GM12874 (cell line): ENCODE measurements at regions not wholly inside any gene's neighbourhood (a gene's known extent, or its start where the extent isn't known, plus 50 kb on each side); places are given as distances from the start of the nearest gene placed in this dataset.

Experiments
- CTCF ChIP-seq: IDR thresholded peaks from 2 replicates; pipeline ENCODE4 v1.5.1; 2011; ENCODE audit warnings: low read depth, mild to moderate bottlenecking, control low read depth, low read length, moderate library complexity; ENCODE audit not compliant: insufficient read depth

DNA sequence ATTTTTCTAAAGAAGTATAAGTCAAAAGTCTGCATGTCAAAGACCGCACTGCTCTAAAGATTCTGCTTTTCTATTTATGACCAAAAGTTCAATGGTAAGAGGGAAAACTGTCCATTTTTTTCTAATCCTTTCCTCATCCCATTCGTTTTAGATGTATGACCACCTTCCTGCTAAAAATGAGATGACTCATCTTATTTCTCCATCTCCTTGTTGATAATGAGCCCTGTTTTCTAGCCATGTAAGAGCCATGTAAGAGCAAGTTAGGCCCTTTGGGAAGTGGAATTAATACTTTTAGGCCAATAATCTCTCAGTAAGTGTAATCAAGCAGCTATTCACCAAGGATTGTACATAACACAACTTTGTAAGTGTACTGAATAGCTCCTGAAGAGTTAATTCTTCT lies 475.6 kb upstream of the B3GALT2 start:
- no peak for TF ChIP-seq CTCF

- no peak for TF ChIP-seq CTCF
These were observed 475.0 kb upstream of the B3GALT2 start for GRCh38 chr1:193661385-193661784.

- TF ChIP-seq CTCF = no peak
These were observed 474.0 kb upstream of the B3GALT2 start for GRCh38 chr1:193660428-193660827.

- no peak for TF ChIP-seq CTCF
These were observed 472.3 kb upstream of the B3GALT2 start for GRCh38 chr1:193658691-193659090.

DNA sequence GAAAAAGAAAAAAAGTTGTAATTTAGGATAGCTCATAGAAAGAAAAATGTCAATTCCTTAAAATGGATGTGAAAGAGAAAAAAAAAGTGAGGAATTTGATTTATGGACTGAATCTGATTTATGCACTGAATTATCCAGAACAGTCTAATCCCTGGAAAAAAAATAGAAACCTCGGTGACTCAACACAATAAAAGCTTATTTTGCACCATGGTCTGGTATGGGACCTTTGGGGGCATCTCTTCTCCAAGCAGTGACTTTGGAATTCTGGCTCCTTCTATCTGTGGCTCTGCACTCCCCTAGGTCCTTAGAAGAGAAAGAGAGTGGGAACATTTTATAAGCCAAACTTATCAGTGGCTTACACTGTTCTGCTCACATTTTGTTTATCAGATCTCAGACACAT lies 471.7 kb upstream of the B3GALT2 start:
- TF ChIP-seq CTCF = no peak

DNA sequence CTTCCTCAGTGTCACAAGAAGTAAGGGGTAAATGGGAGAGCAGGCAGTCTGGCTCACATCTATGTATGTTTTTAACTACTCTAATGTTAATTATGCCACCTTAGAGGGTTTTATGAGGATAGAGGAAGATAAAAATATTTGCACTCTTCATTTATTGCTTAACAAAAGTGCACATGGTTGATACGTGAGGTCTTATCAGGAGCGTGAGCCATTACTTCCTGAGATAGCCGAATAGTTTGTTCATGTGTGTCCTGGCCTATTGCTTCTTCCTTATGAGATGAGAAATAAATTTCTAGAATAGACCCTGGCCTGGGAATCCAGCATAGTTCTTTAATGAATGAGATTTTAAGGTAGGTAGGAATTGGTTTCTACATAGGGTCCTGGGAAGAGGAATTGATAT lies 471.1 kb upstream of the B3GALT2 start:
- TF ChIP-seq CTCF = no peak

- TF ChIP-seq CTCF = no peak
These were observed 470.4 kb upstream of the B3GALT2 start for GRCh38 chr1:193656841-193657240.

GRCh38 chr1:193654951-193655735 lies 468.7 kb upstream of the B3GALT2 start:
- no peak for TF ChIP-seq CTCF
